ENCODE measurements at regions not wholly inside any gene's neighbourhood (a gene's known extent, or its start where the extent isn't known, plus 50 kb on each side); places are given as distances from the start of the nearest gene placed in this dataset.

DNA sequence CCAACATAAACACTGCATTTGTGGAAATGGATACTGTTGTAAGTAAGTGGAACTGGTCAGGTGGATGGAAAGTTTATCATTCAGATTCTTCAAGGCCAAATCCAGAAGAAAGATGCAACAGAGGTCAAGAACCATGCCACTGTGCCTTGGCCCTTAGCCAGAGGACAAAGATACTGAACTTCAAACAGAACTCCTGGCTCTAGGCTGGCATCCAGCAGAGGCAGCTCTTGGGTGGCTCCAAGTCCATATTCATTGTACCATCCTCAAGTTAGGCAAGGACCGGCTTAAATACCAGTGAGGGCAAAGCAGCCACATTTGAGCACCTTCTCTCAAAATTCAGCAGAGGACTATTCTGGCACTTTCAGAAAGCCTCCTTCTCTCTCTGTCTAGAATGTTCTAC lies 53.2 kb downstream of the DNAAF9 start:
- FAIRE-seq = no peak

DNA sequence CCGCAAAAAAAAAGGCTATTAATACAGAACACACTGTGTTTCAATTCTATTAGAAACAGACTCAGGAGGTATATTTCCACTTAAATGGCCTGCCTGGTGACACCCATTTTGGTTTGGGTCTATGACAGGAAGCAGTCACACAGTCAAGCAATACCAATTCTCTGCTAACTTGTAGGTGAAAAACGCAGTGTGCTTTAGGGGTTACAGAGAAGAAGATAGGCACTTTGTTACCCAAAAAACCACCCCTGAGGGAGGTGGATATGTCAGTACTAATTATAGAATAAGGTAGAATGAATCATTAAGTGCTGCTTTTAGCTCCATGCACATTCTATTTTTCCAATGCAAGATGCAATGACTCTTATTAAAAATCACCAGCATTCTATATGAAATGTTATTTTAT lies 53.8 kb downstream of the DNAAF9 start:
- FAIRE-seq = no peak

DNA sequence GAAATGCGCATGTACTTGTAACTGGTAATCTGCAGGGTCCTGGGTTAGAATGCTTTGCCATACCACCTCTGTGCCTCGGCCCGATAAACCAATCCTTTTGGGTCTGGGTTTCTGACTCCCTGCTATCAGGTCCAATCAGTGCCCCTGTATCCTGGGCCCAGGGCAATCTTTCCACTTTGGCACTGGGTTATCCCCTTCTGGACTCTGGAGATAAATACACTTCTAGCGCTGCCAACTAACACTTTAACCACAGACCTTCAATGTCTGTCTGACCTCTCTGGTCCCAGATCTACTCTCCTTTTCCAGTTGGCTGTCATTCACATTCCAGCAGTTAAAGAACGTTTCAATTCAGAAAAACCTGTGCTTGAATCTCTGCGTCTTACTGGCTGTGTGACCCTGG lies 55.3 kb downstream of the DNAAF9 start:
- FAIRE-seq = no peak

DNA sequence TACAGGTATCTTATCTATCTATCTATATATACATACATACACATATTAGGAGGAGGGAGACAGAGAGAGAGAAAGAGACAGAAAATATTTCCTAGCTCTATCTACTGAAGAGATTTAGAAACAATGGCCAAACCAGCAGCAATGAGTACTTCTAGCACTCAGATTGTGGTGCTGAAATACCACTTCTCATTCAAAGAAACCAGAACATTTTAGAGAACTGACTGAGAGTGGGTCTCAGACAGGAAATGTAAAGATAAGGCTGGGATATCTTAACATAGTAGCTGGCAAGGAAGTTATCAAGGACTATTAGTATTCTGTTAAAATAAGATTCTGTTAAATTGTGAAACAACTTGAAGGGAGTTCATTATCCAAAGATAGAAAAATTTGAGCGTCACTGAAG lies 57.0 kb downstream of the DNAAF9 start:
- no peak for FAIRE-seq

DNA sequence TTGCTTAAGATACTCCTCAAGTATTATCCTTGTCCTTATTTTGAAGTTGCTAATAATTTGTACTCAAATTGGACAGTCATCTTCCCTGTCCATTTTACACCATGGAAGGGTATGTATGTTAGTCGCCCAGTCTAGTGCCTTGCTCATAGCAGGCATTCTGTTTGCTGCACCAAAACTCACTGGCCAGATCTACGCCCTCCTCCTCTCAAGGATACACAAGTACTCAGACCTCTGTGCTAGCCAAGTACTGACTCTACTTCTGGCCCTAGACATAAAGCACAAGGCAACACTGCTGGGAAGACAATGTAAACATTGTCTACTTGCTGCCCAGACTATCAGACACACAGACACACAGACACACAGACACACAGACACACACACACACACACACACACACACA lies 57.7 kb downstream of the DNAAF9 start:
- no peak for FAIRE-seq

DNA sequence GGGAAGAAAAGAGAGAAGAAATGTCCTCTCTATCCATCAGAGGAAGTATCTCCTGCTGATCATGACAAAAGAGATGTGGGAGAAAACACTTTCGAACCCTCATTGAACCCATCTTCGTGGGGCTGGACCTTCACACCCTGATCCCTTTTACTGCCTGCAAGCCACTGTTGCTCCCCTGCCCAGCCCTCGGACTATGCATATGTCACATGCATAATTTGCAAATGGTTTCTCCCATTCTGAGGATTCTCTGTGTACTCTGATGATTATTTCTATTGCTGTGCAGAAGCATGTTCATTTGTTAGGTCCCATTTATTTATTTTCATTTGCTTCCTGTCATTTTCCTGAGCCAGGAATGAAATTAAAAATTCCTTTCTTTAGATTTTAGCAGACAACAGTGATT lies 64.7 kb downstream of the DNAAF9 start:
- no peak for FAIRE-seq

DNA sequence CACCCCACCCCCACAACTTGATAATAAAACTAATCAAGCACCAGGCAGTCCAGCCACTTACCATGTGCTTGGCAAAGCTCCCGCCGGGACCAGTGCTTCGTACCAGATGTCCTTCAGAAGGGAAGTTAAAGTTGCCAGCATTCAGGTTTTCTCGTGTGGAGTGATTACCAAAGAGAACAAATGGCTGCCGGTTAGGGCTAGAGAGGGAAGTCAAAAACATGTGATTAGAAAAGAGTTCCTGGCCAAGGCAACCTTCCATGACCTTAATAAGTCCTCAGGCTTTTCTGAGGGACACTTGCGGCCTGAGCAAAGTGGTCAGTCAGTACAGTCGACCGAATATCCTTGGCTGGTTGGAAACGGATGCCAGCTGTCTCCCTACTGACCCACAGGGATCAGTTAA lies 67.0 kb downstream of the DNAAF9 start:
- no peak for FAIRE-seq

DNA sequence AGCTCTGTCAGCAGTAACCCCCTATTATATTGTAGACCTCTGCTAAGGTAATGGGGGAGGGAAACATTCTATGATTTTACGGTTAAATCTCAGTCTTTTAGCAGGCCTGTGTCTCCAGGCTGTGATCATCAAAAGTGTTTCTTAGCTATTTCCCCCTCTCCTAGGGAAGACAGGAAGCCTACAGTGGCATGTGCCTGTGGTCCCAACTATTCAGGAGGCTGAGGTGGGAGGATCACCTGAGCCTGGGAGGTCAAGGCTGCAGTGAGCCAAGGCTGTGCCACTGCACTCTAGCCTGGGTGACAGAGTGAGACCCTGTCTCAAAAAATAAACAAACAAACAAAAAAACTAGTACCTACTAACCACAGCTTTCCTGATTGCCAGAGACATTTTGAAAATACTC lies 67.9 kb downstream of the DNAAF9 start:
- FAIRE-seq = no peak

DNA sequence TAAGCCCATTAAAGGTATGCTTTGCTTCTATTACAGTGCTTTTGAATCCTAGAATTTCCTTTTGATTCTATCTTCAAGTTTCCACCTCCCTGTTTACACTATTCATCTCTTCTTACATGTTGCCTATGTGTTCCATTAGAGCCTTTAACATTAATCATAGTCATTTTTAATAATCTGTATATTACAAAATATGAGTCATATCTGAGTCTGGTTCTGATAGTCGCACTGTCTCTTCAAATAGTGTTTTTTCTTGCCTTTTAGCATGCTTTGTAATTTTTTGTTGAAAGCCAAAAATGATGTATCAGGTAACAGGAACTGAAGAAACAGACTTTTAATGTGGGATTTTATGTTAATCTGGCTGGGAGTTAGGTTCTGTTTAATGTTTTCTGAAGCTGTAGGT lies 68.4 kb downstream of the DNAAF9 start:
- FAIRE-seq = no peak

DNA sequence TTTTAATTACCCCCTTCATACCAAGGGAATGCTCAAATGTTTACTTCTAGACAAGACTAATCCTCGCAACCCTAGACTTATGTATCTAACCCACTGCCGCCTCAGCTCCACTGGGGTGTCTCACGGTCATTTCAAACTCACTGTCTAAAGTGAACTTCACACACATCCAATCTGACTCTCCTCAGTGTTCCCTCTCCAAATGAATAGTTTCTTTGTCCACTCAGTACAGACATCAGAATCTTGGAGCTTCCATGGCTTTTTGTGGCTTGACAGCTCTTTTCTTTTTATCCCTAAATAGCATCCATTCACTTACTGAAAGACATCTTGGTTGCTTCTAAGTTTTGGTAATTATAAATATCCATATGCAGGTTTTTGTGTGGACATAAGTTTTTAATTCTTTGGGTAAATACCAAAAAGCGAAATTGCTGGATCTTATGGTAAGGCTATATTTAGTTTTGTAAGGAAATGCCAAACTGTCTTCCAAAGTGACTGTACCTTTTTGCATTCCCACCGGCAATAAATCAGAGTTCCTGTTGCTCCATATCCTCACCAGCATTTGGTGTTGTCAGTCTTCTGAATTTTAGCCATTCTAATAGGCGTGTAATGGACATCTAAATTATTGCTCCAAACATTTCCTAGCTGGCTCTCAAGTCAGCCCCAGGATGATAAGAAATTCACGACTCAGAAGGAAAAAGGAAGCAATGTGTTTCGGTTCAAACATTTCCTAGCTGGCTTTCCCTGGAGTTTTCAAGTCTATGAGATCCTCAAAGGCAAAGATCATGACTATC lies 73.1 kb downstream of the DNAAF9 start:
- no peak for FAIRE-seq

DNA sequence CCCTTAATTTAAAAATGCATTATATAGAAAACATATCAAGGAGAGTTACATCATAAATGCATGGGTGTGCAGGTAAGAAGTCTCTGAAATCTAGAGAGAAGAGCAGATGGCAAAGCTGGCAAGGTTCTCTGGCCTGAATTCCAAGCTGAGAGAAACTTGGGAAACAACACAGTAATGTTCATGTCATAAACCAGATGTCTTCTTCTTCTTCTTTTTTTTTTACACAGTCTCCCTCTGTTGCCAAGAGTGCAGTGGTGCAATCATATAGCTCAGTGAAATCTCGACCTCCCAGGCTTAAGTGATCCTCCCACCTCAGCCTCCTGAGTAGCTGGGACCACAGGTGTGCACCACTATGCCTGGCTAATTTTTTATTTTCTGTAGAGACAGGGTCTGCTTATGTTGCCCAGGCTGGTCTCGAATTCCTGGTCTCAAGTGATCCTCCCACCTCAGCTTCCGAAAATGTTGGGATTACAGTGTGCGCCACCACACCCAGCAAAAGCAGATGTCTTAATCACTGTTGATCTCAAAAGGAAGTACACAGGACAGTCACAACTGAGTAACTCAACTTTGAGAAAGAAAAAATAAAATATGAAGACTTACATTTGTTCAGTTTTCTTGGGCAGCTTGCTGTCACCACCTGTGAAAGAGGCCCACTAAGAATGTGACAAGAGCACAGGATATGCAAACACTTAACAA lies 77.3 kb downstream of the DNAAF9 start:
- FAIRE-seq = no peak

DNA sequence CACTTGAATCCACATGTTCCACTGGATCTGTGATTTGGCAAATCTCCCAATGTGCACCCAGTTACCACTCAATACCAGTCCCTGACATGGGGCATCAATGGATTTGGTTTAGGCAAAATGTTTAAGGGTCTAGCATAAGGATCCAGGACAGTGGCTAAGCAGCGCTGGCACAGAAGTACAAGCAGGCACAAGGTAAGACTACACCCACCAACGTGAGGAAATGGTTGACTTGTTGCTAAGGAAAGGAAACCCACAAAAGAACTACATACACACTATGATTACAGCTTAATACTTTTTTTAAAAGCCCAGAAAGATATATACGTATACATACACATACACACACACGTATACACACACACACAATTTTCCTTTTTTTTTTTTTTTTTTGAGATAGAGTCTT lies 79.0 kb downstream of the DNAAF9 start:
- no peak for FAIRE-seq

DNA sequence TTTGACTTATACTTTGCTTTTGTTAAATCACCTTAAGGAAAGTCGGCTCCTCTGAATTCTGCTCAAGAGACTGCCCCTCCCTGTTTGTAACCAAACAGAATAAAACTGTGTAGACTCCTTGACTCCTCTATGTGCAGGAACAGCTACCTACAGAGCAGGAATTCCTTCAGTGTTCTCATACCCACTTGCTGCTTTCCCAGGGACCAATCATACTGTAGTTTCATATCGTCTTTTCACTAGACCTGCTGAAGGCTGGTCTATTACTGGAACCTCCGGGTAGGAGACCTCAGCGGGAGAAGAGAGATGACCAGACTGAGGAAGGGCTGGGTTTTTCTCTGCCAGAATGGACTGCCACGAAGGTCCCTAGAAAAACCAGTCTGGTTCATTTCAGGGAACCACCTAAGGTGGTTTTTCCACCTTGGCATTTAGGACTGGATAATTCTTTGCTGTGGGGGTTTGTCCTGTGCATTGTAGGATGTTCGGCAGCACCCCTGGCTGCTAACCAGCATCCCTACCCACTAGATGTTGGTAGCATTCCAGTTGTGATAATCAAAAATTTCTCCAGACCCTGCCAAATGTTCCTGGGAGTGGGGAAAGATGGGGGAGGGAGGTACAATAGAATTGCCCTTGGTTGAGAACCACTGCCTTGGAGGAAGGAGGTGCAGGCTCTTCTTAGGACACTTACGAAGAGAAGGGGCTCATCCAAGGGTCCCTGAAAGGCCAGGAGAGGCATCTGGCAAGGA lies 80.5 kb downstream of the DNAAF9 start:
- FAIRE-seq = no peak

DNA sequence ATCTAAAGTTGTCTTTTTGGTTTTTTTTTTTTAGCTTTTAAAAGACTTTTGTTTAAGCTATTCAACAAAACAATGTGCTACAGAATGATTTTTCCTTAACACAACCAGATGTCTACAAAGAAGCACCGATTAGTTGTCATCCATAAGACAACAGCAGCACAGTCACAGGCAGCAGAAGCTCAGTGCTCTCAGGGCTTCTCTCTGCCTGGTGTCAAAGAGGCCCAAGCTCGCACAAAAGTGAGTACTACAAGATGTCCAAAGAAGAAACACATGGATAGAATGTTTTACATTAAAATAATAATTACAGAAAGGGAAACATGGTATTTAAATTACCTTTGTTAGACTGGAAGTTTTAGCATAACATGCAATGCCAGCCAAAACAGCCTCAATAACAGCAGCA lies 81.6 kb downstream of the DNAAF9 start:
- no peak for FAIRE-seq

DNA sequence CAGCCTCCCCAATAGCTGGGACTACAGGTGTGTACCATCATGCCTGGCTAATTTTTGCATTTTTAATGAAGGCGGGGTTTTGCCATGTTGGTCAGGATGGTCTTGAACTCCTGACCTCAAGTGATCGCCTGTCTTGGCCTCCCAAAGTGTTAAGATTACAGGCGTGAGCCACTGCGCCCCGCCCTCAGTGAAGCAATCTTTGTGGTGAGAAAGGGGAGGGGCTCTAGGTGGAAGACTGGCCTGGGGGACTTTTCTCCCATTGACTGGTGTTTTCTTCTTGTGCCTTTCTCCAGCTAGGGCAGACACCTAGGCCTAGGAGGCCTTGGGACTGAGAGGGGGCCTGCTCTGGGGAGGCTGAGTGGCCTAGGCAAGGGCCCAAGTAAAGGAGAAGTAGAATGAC lies 84.1 kb downstream of the DNAAF9 start:
- FAIRE-seq = no peak

DNA sequence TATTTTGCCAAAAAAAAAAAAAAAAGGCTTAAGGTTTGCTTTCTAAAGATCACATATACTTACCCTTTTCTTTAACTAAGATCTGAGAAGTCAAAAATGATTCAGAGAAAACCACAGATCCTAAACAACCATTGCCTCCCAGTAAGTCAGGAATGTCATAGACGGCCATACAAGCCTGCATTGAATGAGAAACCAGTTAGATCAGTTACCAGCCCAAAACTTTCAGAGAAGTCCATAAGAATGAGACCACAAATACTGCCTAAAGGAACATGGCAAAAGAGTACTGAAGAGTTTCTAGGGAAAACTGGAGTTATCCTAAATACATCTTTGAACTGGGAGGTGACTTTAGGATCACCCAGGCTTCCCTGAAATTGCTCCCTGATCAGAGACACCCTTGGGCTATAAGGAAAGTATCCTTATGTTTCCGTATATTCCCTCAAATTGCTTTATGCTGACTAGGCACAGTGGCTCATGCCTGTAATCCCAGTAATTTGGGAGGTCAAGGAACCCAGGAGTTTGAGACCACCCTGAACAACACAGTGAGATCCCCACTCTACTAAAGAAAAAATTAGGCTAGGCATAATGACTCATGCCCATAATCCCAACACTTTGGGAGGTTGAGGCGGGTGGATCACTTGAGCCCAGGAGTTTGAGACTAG lies 79.4 kb upstream of the SLC4A11 start:
- FAIRE-seq = no peak

DNA sequence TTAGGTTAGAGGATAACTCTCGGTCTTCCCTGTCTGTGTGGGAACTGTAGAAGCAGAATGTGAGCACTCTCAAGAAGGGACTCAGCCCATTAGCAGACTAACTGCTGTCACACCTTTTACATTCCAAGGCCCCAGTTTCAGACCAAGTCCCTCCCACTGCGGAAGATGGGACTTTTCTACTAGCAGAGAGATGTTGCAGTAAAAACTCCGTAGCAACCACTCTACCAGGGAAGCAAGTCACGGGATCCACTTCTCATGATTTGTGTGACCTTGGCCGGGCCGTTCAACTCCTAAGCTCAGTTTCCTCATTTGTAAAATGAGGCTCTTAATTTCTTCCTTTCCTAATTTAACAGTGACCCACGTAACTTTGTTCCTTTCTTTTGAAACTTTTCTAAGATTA lies 77.1 kb upstream of the SLC4A11 start:
- no peak for FAIRE-seq

DNA sequence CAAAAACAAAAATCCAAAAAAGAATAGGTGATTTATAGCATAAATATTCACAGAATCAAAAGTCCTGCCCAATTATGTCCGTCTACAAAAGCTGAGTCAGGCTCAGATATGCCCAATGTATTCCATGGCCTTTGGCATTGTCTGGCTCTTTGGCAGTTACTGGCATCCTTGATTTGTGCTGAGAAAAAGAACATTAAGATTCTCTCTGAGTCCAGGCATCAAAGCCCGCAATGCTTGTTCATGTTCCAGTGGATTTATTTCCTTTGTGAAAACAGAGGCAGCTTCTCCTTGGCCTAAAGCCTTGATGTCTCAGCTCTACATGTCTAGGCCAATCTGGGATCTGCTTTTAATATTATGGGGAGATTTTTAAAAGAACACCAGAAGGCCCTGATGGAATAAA lies 76.1 kb upstream of the SLC4A11 start:
- no peak for FAIRE-seq

DNA sequence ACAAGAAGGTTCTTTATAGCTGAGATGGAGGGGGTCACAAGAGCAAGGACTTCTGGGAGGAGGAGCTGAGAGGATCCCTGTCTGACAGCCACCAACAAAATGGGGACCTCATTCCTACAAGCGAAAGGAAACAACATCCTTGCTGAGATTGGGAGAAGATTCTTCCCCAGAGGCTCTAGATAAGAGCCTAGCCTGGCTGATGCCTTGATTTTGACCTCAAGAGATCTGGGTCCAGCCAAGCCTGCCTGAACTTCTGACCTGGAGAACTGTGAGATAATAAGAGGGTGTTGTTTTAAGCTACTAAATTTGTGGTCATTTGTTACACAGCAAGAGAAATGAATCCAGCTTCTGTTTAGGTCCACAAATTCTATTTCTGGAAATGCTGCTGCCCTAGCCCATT lies 75.4 kb upstream of the SLC4A11 start:
- FAIRE-seq = no peak

DNA sequence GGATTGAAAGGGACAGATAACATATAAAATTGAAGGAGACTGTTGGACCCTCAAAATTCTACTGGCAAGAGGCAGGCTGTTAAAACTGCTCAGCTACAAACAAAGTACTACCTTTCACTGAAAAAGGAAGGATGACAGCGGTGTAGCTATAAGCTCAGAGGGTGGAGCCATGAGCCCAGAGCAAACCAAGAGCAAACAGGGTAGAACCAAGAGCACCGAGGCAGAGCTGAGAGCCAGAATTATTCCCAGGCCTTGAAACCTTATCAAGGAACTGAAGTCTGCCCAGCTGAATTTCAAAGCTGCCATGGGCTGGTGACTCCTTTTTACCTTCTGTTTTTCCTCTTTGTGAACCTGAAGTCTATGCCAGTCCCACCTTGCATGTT lies 74.7 kb upstream of the SLC4A11 start:
- FAIRE-seq = no peak

DNA sequence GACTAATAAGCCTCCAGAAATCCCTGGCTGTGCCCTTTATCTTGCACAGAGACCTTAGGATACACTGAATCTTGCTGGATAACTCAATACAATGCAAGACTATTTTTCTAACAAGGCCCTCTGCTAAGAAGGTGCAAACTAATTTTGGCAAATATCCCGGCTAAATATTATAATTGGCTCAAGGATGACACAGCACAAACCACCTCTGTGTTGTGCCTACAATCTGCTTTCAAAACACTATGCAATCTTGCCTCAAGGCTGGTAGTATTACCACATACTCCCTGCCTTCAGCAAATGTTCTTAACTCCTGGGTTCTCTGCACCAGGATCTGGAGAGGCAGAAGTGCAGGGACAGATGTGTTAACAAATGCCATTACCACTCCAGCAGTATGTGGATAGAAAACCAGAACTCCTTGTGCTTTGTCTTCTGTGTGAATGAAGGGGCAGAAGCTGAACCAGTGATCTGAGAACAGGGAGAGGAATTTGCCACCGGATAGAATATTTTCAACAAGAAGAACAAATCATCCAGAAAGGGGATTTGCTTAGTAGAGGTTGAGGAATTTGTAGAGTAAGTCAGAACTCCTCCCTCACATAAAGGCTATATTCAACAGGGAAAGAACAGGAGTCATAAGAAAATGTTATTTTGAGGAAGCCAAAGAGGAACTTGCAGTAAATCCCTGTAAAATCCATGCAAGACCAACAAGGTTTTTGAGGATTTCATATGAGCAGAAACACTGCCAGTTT lies 74.1 kb upstream of the SLC4A11 start:
- peak; percentile 21 for FAIRE-seq

DNA sequence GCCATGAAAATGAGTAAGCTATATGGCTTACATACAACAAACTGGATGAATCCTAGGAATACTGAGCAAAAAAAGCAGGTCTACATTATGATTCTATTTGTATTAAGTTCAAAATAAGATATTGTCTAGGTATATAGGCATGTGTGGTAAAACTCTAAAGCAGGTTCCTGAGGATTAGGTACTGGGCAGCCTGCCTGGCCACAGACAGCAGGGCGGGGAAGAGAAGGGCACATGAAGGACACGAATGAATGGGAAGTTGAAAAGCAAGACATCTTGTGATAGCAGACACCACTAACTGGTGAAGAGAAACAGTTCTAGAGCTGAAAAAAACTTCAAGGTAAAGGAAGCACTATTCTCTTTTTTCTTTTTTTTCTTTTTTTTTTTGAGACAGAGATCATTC lies 72.6 kb upstream of the SLC4A11 start:
- FAIRE-seq = no peak

DNA sequence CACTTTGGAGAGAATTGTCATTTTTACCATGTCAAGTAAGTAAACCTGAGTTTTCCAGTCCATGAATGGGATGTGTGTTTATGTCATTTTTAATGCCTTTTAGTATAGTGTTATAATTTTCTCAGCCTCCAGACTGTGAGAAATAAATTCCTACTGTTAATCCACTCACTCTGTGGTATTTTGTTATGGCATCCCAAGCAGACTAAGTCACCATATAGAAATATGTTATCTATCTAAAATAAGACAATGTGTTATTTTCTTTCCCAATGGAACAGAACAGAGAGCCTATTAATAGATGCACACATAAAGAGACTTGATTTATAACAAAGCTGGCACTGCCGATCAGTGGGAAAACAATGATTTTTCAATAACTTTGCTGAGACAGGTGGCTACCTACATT lies 70.2 kb upstream of the SLC4A11 start:
- no peak for FAIRE-seq
